Lower leg skin (tissue), 4 donors: ENCODE measurements at regions not wholly inside any gene's neighbourhood (a gene's known extent, or its start where the extent isn't known, plus 50 kb on each side); places are given as distances from the start of the nearest gene placed in this dataset.

Experiments used
- DNase-seq, 2 donors: peaks; one replicate each; pipeline ENCODE4 v3.0.0-alpha.2; 2019; ENCODE audit warnings: low spot score in 2 of 2
- H3K4me3 ChIP-seq: fragments of 200-600 bp; sonication (generic); 2 replicates; pipeline ENCODE4 v1.5.1; 2017; ENCODE audit warnings: mild to moderate bottlenecking, low read depth; ENCODE audit not compliant: poor library complexity, severe bottlenecking
- POLR2A ChIP-seq, 2 donors: fragments of 450-650 bp; IDR thresholded peaks; one replicate each; pipeline ENCODE4 v1.6.1; 2016 to 2017; ENCODE audit warnings: antibody characterized with exemption in 2 of 2, mild to moderate bottlenecking in 1 of 2, moderate library complexity in 1 of 2
- WGBS, 2 donors: methylation state at CpG; one replicate each; pipeline ENCODE4 v1.1.5; 2018; 5-methylcytosine and 5-hydroxymethylcytosine counted together
- intact Hi-C: fragments of 100-400 bp; cut with DNase I; formaldehyde crosslinking; loops from one replicate; pipeline ENCODE4 v1.15.0; 2023; ENCODE audit warnings: low total_unique reads
- TF ChIP-seq, protein P1 (sequence below), 3 donors: fragments of 450-650 bp; IDR thresholded peaks; one replicate each; pipeline ENCODE4 v1.5.1; 2016; ENCODE audit warnings: antibody characterized with exemption in 3 of 3, mild to moderate bottlenecking in 3 of 3, moderate library complexity in 2 of 3

DNA sequence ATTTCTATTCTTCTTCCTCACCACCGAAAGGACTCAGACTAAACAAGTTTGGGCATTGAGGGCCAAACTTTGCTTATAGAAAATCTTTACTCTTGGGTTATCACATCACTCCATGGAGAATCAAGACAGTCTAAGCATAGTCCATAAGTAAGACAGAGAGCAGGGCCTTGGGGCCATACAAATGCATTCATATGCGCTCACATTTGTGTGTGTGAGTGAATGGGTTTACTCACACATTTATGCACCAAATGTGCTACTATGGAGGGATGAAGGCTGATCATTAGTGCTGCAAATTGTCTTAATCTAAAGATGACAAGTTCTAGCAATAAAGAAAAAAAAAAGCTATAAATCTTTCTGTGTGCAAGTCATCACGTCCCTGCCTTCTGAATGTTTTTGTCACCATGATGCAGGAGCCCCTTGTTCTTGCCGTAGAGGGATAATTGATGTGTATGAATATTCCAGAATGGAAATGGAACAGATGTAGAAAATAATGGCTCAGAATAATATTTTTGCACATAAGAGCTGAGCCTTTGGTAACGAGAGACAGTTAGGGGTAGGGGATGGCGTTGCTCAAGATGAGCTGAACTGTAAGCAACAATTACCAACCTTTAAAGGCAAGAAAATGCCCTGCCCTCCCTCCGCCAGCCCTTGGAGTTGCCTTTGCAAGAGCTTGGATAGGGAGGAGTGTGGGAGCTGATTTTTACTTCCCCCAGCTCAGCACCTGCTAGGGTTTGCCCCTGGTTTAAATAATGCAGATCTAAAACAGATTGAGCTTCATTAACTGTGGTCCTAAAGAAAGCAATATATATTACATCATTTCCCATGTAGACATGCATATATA, 52.3 kb upstream of the IKBKE start:
- TF ChIP-seq, protein P1, sequence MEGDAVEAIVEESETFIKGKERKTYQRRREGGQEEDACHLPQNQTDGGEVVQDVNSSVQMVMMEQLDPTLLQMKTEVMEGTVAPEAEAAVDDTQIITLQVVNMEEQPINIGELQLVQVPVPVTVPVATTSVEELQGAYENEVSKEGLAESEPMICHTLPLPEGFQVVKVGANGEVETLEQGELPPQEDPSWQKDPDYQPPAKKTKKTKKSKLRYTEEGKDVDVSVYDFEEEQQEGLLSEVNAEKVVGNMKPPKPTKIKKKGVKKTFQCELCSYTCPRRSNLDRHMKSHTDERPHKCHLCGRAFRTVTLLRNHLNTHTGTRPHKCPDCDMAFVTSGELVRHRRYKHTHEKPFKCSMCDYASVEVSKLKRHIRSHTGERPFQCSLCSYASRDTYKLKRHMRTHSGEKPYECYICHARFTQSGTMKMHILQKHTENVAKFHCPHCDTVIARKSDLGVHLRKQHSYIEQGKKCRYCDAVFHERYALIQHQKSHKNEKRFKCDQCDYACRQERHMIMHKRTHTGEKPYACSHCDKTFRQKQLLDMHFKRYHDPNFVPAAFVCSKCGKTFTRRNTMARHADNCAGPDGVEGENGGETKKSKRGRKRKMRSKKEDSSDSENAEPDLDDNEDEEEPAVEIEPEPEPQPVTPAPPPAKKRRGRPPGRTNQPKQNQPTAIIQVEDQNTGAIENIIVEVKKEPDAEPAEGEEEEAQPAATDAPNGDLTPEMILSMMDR (IDR thresholded peaks at IDR 0.05): no peak
- no peak for DNase-seq
- intact Hi-C loops: no loop called here
- WGBS, 2 donors: 96 to 97% methylated on average over 7 of the region's 7 CpGs
- H3K4me3 ChIP-seq: no peak overlapping the region

GRCh38 chr1:206419250-206419649, 51.0 kb upstream of the IKBKE start:
- H3K4me3 ChIP-seq: no peak overlapping the region
- 92 to 97% methylated on average over 2 of the region's 2 CpGs for WGBS, 2 donors
- intact Hi-C loops: no loop called here
- no peak for DNase-seq
- TF ChIP-seq, protein P1 (IDR thresholded peaks at IDR 0.05): no peak

DNA sequence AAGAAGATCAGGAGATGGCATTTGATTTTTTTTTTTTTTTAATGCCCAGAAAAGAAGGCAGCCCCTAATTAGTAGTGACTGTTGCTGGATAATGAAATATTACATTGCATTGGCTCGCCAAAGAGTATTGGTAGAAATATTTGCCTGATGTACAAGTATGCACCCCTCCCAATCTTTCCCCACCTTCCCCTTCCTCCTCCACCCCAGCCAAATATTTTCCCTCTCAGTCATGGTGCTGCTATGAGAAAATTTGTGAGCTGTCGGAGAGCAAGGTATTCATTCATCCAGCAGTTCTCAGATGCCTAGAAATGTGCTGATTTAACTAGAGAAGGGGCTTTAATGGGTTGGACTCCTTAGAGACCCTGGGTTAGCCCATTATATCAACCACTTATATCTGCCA, 50.5 kb upstream of the IKBKE start:
- TF ChIP-seq, protein P1 (IDR thresholded peaks at IDR 0.05): no peak
- TF ChIP-seq POLR2A (IDR thresholded peaks at IDR 0.05): no peak
- WGBS, 2 donors: 73 to 83% methylated on average over 2 of the region's 2 CpGs
- intact Hi-C loops: no loop called here
- DNase-seq: no peak
- H3K4me3 ChIP-seq: no peak overlapping the region

DNA sequence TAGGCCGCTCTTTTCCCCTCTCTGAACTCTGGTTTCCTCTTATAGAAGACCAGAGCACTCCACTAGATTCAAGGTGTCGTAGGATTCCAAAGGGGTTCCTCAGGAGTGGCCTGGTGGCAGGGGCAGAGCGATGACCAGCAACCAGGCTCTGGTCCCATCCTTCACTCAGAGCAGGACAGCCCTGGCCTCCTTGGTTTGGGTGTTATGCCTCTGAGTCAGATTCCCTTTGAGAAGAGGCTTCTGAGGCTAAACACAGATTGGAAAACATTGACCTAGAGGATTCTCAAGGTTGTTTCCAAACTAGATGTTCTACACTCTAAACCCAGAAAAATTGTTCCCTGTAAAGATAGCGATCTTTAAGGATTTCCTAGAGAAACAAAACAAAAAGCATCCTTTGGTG, 49.8 kb upstream of the IKBKE start:
- WGBS, 2 donors: 74 to 93% methylated on average over 3 to 4 of the region's 4 CpGs
- no peak overlapping the region for H3K4me3 ChIP-seq
- no peak for DNase-seq
- intact Hi-C loops: no loop called here
- TF ChIP-seq, protein P1 (IDR thresholded peaks at IDR 0.05): no peak
- TF ChIP-seq POLR2A (IDR thresholded peaks at IDR 0.05): no peak
